Endothelial cell of umbilical vein (primary cell): ENCODE measurements at regions not wholly inside any gene's neighbourhood (a gene's known extent, or its start where the extent isn't known, plus 50 kb on each side); places are given as distances from the start of the nearest gene placed in this dataset.

Source experiments
- BruUV-seq: library from RNA; stranded (reverse); fragments of 400-500 nt; replicated peaks from 2 replicates; lab custom pipeline; 2021; lab: Mats Ljungman, UMichigan
- CTCF ChIA-PET: fragments of 300-600, 350-600 bp; sonication (Branson Sonifier 250); formaldehyde crosslinking; loops from one replicate; lab custom pipeline; 2021; ENCODE audit warnings: antibody characterized with exemption, inconsistent platforms; lab: Charles Lee
- POLR2A ChIA-PET: fragments of 300-600, 350-600 bp; sonication (Branson Sonifier 250); formaldehyde crosslinking; loops from one replicate; lab custom pipeline; 2021; ENCODE audit warnings: antibody characterized with exemption, inconsistent platforms; lab: Charles Lee
- DNase-seq: peaks from one replicate; pipeline ENCODE4 v3.0.0-alpha.2; 2011; ENCODE audit warnings: low read depth, low spot score
- FAIRE-seq: peaks from 2 replicates; lab custom pipeline; 2011; peaks lifted over from hg19 to GRCh38; lab: Jason Lieb, UNC
- H2AFZ ChIP-seq: 2 replicates; pipeline ENCODE4 v1.6.0; 2012; ENCODE audit warnings: low read depth, low read length, control low read depth, inconsistent platforms
- H3K27ac ChIP-seq: 2 replicates; pipeline ENCODE4 v1.5.1; 2011; ENCODE audit warnings: low read depth, mild to moderate bottlenecking, control low read depth, low read length, moderate library complexity; ENCODE audit not compliant: insufficient read depth
- H3K27me3 ChIP-seq, 2 experiments: 2 replicates each; pipeline versions ENCODE4 v1.6.0 to v1.6.1; 2011; ENCODE audit warnings: low read length in 2 of 2, mixed read lengths in 1 of 2; ENCODE audit not compliant: control insufficient read depth in 2 of 2, insufficient read depth in 2 of 2
- H3K36me3 ChIP-seq, 2 experiments: 2 replicates in 1 of 2; 3 replicates in 1 of 2; pipeline ENCODE4 v1.5.1; 2011; ENCODE audit warnings: low read length in 2 of 2, mild to moderate bottlenecking in 1 of 2, moderate library complexity in 1 of 2; ENCODE audit not compliant: control insufficient read depth in 2 of 2, insufficient read depth in 2 of 2; ENCODE audit errors: extremely low read depth in 1 of 2
- H3K4me1 ChIP-seq: 3 replicates; pipeline ENCODE4 v1.5.1; 2011; ENCODE audit warnings: mild to moderate bottlenecking, low read length; ENCODE audit not compliant: control insufficient read depth, insufficient read depth; ENCODE audit errors: extremely low read depth
- H3K4me2 ChIP-seq: 2 replicates; pipeline ENCODE4 v1.6.1; 2011; ENCODE audit warnings: low read length, control low read depth, mixed read lengths; ENCODE audit not compliant: insufficient read depth
- H3K4me3 ChIP-seq, 3 experiments: fragments of 200-600 bp in 1 of 3; sonication (generic), shearing (Covaris generic) in 1 of 3; replicated peaks in 1 of 3; 2 replicates each; pipeline ENCODE4 v1.5.1; 2011 to 2016; ENCODE audit warnings: control low read depth in 3 of 3, low read length in 3 of 3, mild to moderate bottlenecking in 2 of 3, inconsistent platforms in 1 of 3, low read depth in 1 of 3, moderate library complexity in 1 of 3; ENCODE audit not compliant: insufficient read depth in 1 of 3
- H3K79me2 ChIP-seq: 2 replicates; pipeline ENCODE4 v1.6.0; 2012; ENCODE audit warnings: low read length, inconsistent platforms; ENCODE audit not compliant: control insufficient read depth, insufficient read depth
- H3K9ac ChIP-seq: replicated peaks from 2 replicates; pipeline ENCODE3; 2011; ENCODE audit warnings: low read length, control low read depth; ENCODE audit not compliant: insufficient read depth; ENCODE audit errors: extremely low read depth
- H3K9me1 ChIP-seq: replicated peaks from 3 replicates; pipeline ENCODE4 v1.6.0; 2011; ENCODE audit warnings: mild to moderate bottlenecking, low read length; ENCODE audit not compliant: control insufficient read depth, insufficient read depth; ENCODE audit errors: extremely low read depth
- H3K9me3 ChIP-seq: replicated peaks from 2 replicates; pipeline ENCODE4 v1.5.1; 2012; ENCODE audit warnings: low read length, inconsistent platforms; ENCODE audit not compliant: control insufficient read depth, insufficient read depth
- H4K20me1 ChIP-seq: replicated peaks from 2 replicates; pipeline ENCODE3; 2011; ENCODE audit warnings: mild to moderate bottlenecking, low read length; ENCODE audit not compliant: control insufficient read depth, insufficient read depth; ENCODE audit errors: extremely low read depth
- CTCF ChIP-seq, 2 donors: IDR thresholded peaks; 1 replicate in 1 of 2; 2 replicates in 1 of 2; pipeline ENCODE4 v1.5.1; 2011; ENCODE audit warnings: low read length in 2 of 2, mild to moderate bottlenecking in 2 of 2, moderate library complexity in 2 of 2, control low read depth in 1 of 2, inconsistent platforms in 1 of 2, low read depth in 1 of 2; ENCODE audit not compliant: insufficient read depth in 1 of 2; ENCODE audit errors: extremely low read depth in 1 of 2
- EZH2 ChIP-seq: IDR thresholded peaks from 2 replicates; pipeline ENCODE4 v1.6.1; 2012; ENCODE audit warnings: borderline replicate concordance, low read depth, mild to moderate bottlenecking, moderate library complexity, low read length, inconsistent platforms; ENCODE audit not compliant: severe bottlenecking
- FOS ChIP-seq: IDR thresholded peaks from 2 replicates; pipeline ENCODE4 v1.6.1; 2011; ENCODE audit warnings: mild to moderate bottlenecking, low read length, moderate library complexity, borderline replicate concordance; ENCODE audit not compliant: insufficient read depth
- GATA2 ChIP-seq: IDR thresholded peaks from 2 replicates; pipeline ENCODE4 v1.7.0; 2011; ENCODE audit warnings: low read depth, mild to moderate bottlenecking, moderate library complexity, mixed read lengths, low read length; ENCODE audit not compliant: insufficient read length, insufficient read depth
- JUN ChIP-seq: IDR thresholded peaks from 2 replicates; pipeline ENCODE4 v1.6.1; 2011; ENCODE audit warnings: borderline replicate concordance, low read depth; ENCODE audit not compliant: insufficient read length, insufficient read depth
- MAX ChIP-seq: IDR thresholded peaks from 2 replicates; pipeline ENCODE4 v1.6.1; 2011; ENCODE audit not compliant: insufficient read depth, insufficient read length
- MYC ChIP-seq: IDR thresholded peaks from one replicate; pipeline ENCODE4 v1.6.1; 2011; ENCODE audit warnings: mild to moderate bottlenecking, low read depth, low read length
- POLR2A ChIP-seq: IDR thresholded peaks from 2 replicates; pipeline ENCODE4 v1.6.1; 2012; ENCODE audit warnings: low read depth, mild to moderate bottlenecking, control low read depth, low read length
- POLR2AphosphoS5 ChIP-seq: IDR thresholded peaks from 2 replicates; pipeline ENCODE4 v1.6.1; 2012; ENCODE audit warnings: low read depth, mild to moderate bottlenecking, control low read depth, low read length, moderate library complexity; ENCODE audit not compliant: insufficient read depth
- dilution Hi-C: fragments of 300-500 bp; cut with MboI; formaldehyde crosslinking; loops from one replicate; pipeline ENCODE4 v1.15.0; 2019; ENCODE audit warnings: low sequenced_read_pairs; ENCODE audit not compliant: extremely low pct_ligation_motif_present
- intact Hi-C: fragments of 100-400 bp; cut with micrococcal nuclease; formaldehyde crosslinking; loops from one replicate; pipeline ENCODE4 v1.10.0; 2022

- intact Hi-C loops = no loop called here
- no TSS peak for BruUV-seq
- TF ChIP-seq CTCF (IDR thresholded peaks at IDR 0.05; ENCODE audit: extremely low read depth in 1 of 2, insufficient read depth in 1 of 2, low read depth in 1 of 2, low read length in 2 of 2) (no peak), GATA2 (no peak), FOS (no peak), EZH2 (no peak), MAX (no peak), POLR2A (no peak), MYC (no peak), POLR2AphosphoS5 (no peak), JUN (no peak)
- Histone ChIP-seq H3K4me3 (no peak overlapping the region), H3K9ac (no peak overlapping the region), H3K27me3 (no peaks in the 10 kb centered on the region), H3K27ac (no peak overlapping the region), H3K36me3 (no peaks in the 10 kb centered on the region), H3K9me3 (no peaks in the 10 kb centered on the region), H4K20me1 (no peaks in the 10 kb centered on the region), H3K9me1 (no peaks in the 10 kb centered on the region), H3K4me2 (no peak overlapping the region), H2AFZ (no peak overlapping the region), H3K4me1 (no peaks in the 10 kb centered on the region), H3K79me2 (no peaks in the 10 kb centered on the region)
- dilution Hi-C loops = no loop called here
- ChIA-PET POLR2A (interaction anchor here (0.6 kb wide), 1 partner anchor 367 kb away, joined by 3 read pairs; no protein-coding TSS in a partner anchor), CTCF (no interaction called here)
- FAIRE-seq = no peak
- no peak for DNase-seq
These were observed 589.2 kb downstream of the EBF1 start for GRCh38 chr5:158510479-158510878.
